Psoas muscle (tissue), 7 donors: ENCODE measurements at regions not wholly inside any gene's neighbourhood (a gene's known extent, or its start where the extent isn't known, plus 50 kb on each side); places are given as distances from the start of the nearest gene placed in this dataset.

Experiments
- ATAC-seq, 4 donors: fragments of 200-7000 bp; cut with Tn5 transposase; one replicate each; pipeline ENCODE4 v1.9.1; 2020; ENCODE audit warnings: moderate library complexity in 3 of 4, mild to moderate bottlenecking in 2 of 4
- DNase-seq, 2 donors: peaks; one replicate each; pipeline ENCODE4 v3.0.0-alpha.2; 2020
- H3K27ac ChIP-seq: fragments of 200-600 bp; one replicate; pipeline ENCODE4 v1.8.0; 2022
- H3K27me3 ChIP-seq, 3 donors: fragments of 200-600 bp in 1 of 3; one replicate each; pipeline versions ENCODE4 v1.6.1 to v1.8.0; 2013 to 2022; ENCODE audit warnings: low read length in 2 of 3, mild to moderate bottlenecking in 2 of 3, moderate library complexity in 1 of 3; ENCODE audit not compliant: insufficient read depth in 3 of 3
- H3K36me3 ChIP-seq, 2 donors: fragments of 200-600 bp in 1 of 2; one replicate each; pipeline versions ENCODE4 v1.6.1 to v1.8.0; 2013 to 2022; ENCODE audit warnings: low read depth in 1 of 2, mild to moderate bottlenecking in 1 of 2, moderate library complexity in 1 of 2; ENCODE audit not compliant: insufficient read depth in 1 of 2
- H3K4me1 ChIP-seq: fragments of 200-600 bp; one replicate; pipeline ENCODE4 v1.8.0; 2022
- H3K4me3 ChIP-seq: fragments of 200-600 bp; one replicate; pipeline ENCODE4 v1.8.0; 2022; ENCODE audit warnings: mild to moderate bottlenecking
- H3K9me3 ChIP-seq: fragments of 200-600 bp; one replicate; pipeline ENCODE4 v1.8.0; 2022
- CTCF ChIP-seq: fragments of 200-600 bp; IDR thresholded peaks from one replicate; pipeline ENCODE4 v1.8.0; 2022; ENCODE audit warnings: antibody characterized with exemption
- WGBS, 3 donors: extraction: QIAGEN DNeasy Blood & Tissue Kit; methylation state at CpG; one replicate each; pipeline versions ENCODE4 v1.1.6 to v1.1.7; 2013; 5-methylcytosine and 5-hydroxymethylcytosine counted together
- intact Hi-C, 2 donors: fragments of 100-400 bp; cut with DNase I; formaldehyde crosslinking; loops; one replicate each; pipeline versions ENCODE4 v1.11.0 to v1.14.2; 2022
- donor health status: healthy with polysubstance abuse.
- donor health status: DM: no; HTN: no; CAD: no; lungs with moderate emphysema.
- donor health status: Bipolar disorder and iron deficiency.
- donor health status: healthy.
- donor health status: DM: yes; HTN: yes; CAD: no.
- donor health status: DM: no; HTN: no; CAD: no.
- donor health status: DM: yes; HTN: yes; CAD: no.

GRCh38 chr18:55088561-55088960 lies 129.3 kb upstream of the CCDC68 start:
- TF ChIP-seq CTCF = no peak
- Histone ChIP-seq H3K27me3 (no peaks in the 10 kb centered on the region), H3K4me1 (no peaks in the 10 kb centered on the region), H3K27ac (no peak overlapping the region), H3K9me3 (no peaks in the 10 kb centered on the region), H3K36me3 (no peaks in the 10 kb centered on the region), H3K4me3 (no peak overlapping the region)
- intact Hi-C loops = no loop called here
- ATAC-seq (no peak), DNase-seq (no peak)
- WGBS, 3 donors = 30 to 47% (median 47%) methylated on average over 3 of the region's 3 CpGs

GRCh38 chr18:55088000-55088401 lies 128.7 kb upstream of the CCDC68 start:
- Histone ChIP-seq H3K9me3 (no peaks in the 10 kb centered on the region), H3K4me1 (no peaks in the 10 kb centered on the region), H3K36me3 (no peaks in the 10 kb centered on the region), H3K4me3 (no peak overlapping the region), H3K27ac (no peak overlapping the region), H3K27me3 (no peaks in the 10 kb centered on the region)
- ATAC-seq (no peak), DNase-seq (no peak)
- WGBS, 3 donors = 34 to 43% (median 34%) methylated on average over 2 of the region's 2 CpGs
- intact Hi-C loops = no loop called here
- no peak for TF ChIP-seq CTCF

GRCh38 chr18:55086906-55087305 lies 127.6 kb upstream of the CCDC68 start:
- WGBS, 3 donors = 56 to 63% (median 56%) methylated on average over 3 of the region's 3 CpGs

GRCh38 chr18:55085557-55086285 lies 126.5 kb upstream of the CCDC68 start:
- WGBS, 3 donors = 60 to 78% (median 65%) methylated on average over 4 of the region's 4 CpGs
- Histone ChIP-seq H3K36me3 (no peaks in the 10 kb centered on the region), H3K4me1 (no peaks in the 10 kb centered on the region), H3K4me3 (no peak overlapping the region), H3K27me3 (no peaks in the 10 kb centered on the region), H3K9me3 (no peaks in the 10 kb centered on the region), H3K27ac (no peak overlapping the region)
- TF ChIP-seq CTCF = no peak
- DNase-seq (no peak), ATAC-seq (no peak)
- intact Hi-C loops = no loop called here

More at GRCh38 chr18:55086906-55087305, 127.6 kb upstream of the CCDC68 start:
- intact Hi-C loops = no loop called here
- ATAC-seq (no peak), DNase-seq (no peak)
- Histone ChIP-seq H3K27me3 (no peaks in the 10 kb centered on the region), H3K4me1 (no peaks in the 10 kb centered on the region), H3K27ac (no peak overlapping the region), H3K9me3 (no peaks in the 10 kb centered on the region), H3K4me3 (no peak overlapping the region), H3K36me3 (no peaks in the 10 kb centered on the region)
- no peak for TF ChIP-seq CTCF

- ATAC-seq = no peak
- intact Hi-C loops = no loop called here
These were observed 125.3 kb upstream of the CCDC68 start for GRCh38 chr18:55084550-55084949.

More at GRCh38 chr18:55084550-55084949, 125.3 kb upstream of the CCDC68 start:
- no peaks in the 10 kb centered on the region for H3K4me1 ChIP-seq
- H3K27me3 ChIP-seq = no peaks in the 10 kb centered on the region
- H3K36me3 ChIP-seq = no peaks in the 10 kb centered on the region
- no peaks in the 10 kb centered on the region for H3K9me3 ChIP-seq
- H3K27ac ChIP-seq = no peak overlapping the region
- no peak overlapping the region for H3K4me3 ChIP-seq
- DNase-seq = no peak
- TF ChIP-seq CTCF = no peak
- WGBS, 3 donors = 86 to 98% (median 94%) methylated on average over 1 of the region's 1 CpG
